ENCODE measurements at regions not wholly inside any gene's neighbourhood (a gene's known extent, or its start where the extent isn't known, plus 50 kb on each side); places are given as distances from the start of the nearest gene placed in this dataset.

GRCh38 chr9:109582386-109582785 is 84.3 kb upstream of the PTPN3 start:
- no peaks in the 10 kb centered on the region for H3K79me2 ChIP-seq (ENCODE audit: insufficient read depth, low read length)
- no peak overlapping the region for H3K4me3 ChIP-seq (ENCODE audit: low read depth in 1 of 2, low read length in 2 of 2)
- H3K27ac ChIP-seq (ENCODE audit: low read length) = no peak overlapping the region
- H2AFZ ChIP-seq (ENCODE audit: low read depth, low read length) = no peak overlapping the region
- TF ChIP-seq EZH2 (IDR thresholded peaks at IDR 0.05; ENCODE audit: borderline replicate concordance, low read depth, low read length, severe bottlenecking) (no peak), CTCF (IDR thresholded peaks at IDR 0.05; ENCODE audit: borderline replicate concordance, extremely low read depth, low read length, poor library complexity, severe bottlenecking) (no peak)
- no peak overlapping the region for H3K4me2 ChIP-seq (ENCODE audit: insufficient read depth, low read length)
- no peaks in the 10 kb centered on the region for H3K4me1 ChIP-seq (ENCODE audit: insufficient read depth, low read length)
- H3K9ac ChIP-seq (ENCODE audit: low read depth, low read length) = no peak overlapping the region
- no peaks in the 10 kb centered on the region for H3K36me3 ChIP-seq (ENCODE audit: insufficient read depth, low read length)
- no peaks in the 10 kb centered on the region for H3K27me3 ChIP-seq (ENCODE audit: insufficient read depth, low read length, poor library complexity)
- ATAC-seq (ENCODE audit: insufficient read depth, low read depth) = no peak
- no peaks in the 10 kb centered on the region for H3K9me3 ChIP-seq (ENCODE audit: insufficient read depth, low read length, severe bottlenecking)
- DNase-seq = no peak
- H4K20me1 ChIP-seq (ENCODE audit: insufficient read depth, low read length) = no peaks in the 10 kb centered on the region

- no peak for DNase-seq
These were observed 86.1 kb upstream of the PTPN3 start for GRCh38 chr9:109584205-109584604.

GRCh38 chr9:109585796-109586195 is 87.7 kb upstream of the PTPN3 start:
- Histone ChIP-seq H2AFZ (ENCODE audit: low read depth, low read length) (no peak overlapping the region), H3K9ac (ENCODE audit: low read depth, low read length) (no peak overlapping the region), H3K4me3 (ENCODE audit: low read depth in 1 of 2, low read length in 2 of 2) (no peak overlapping the region), H3K27ac (ENCODE audit: low read length) (no peak overlapping the region), H3K79me2 (ENCODE audit: insufficient read depth, low read length) (no peaks in the 10 kb centered on the region), H3K36me3 (ENCODE audit: insufficient read depth, low read length) (no peaks in the 10 kb centered on the region), H4K20me1 (ENCODE audit: insufficient read depth, low read length) (no peaks in the 10 kb centered on the region), H3K4me2 (ENCODE audit: insufficient read depth, low read length) (no peak overlapping the region), H3K9me3 (ENCODE audit: insufficient read depth, low read length, severe bottlenecking) (no peaks in the 10 kb centered on the region), H3K4me1 (ENCODE audit: insufficient read depth, low read length) (no peaks in the 10 kb centered on the region), H3K27me3 (ENCODE audit: insufficient read depth, low read length, poor library complexity) (peaks cover 3% of the 10 kb centered on the region)
- ATAC-seq (ENCODE audit: insufficient read depth, low read depth) (no peak), DNase-seq (no peak)
- TF ChIP-seq CTCF (IDR thresholded peaks at IDR 0.05; ENCODE audit: borderline replicate concordance, extremely low read depth, low read length, poor library complexity, severe bottlenecking) (no peak), EZH2 (IDR thresholded peaks at IDR 0.05; ENCODE audit: borderline replicate concordance, low read depth, low read length, severe bottlenecking) (no peak)

More at GRCh38 chr9:109584205-109584604, 86.1 kb upstream of the PTPN3 start:
- Histone ChIP-seq H3K27me3 (ENCODE audit: insufficient read depth, low read length, poor library complexity) (peaks cover 3% of the 10 kb centered on the region), H3K9ac (ENCODE audit: low read depth, low read length) (no peak overlapping the region), H3K36me3 (ENCODE audit: insufficient read depth, low read length) (no peaks in the 10 kb centered on the region), H3K4me2 (ENCODE audit: insufficient read depth, low read length) (no peak overlapping the region), H3K4me3 (ENCODE audit: low read depth in 1 of 2, low read length in 2 of 2) (no peak overlapping the region), H2AFZ (ENCODE audit: low read depth, low read length) (no peak overlapping the region), H3K9me3 (ENCODE audit: insufficient read depth, low read length, severe bottlenecking) (no peaks in the 10 kb centered on the region), H3K79me2 (ENCODE audit: insufficient read depth, low read length) (no peaks in the 10 kb centered on the region), H3K27ac (ENCODE audit: low read length) (no peak overlapping the region), H3K4me1 (ENCODE audit: insufficient read depth, low read length) (no peaks in the 10 kb centered on the region), H4K20me1 (ENCODE audit: insufficient read depth, low read length) (no peaks in the 10 kb centered on the region)
- no peak for TF ChIP-seq CTCF (IDR thresholded peaks at IDR 0.05; ENCODE audit: borderline replicate concordance, extremely low read depth, low read length, poor library complexity, severe bottlenecking)
- no peak for ATAC-seq (ENCODE audit: insufficient read depth, low read depth)

GRCh38 chr9:109586993-109587392 is 88.9 kb upstream of the PTPN3 start:
- Histone ChIP-seq H3K27ac (ENCODE audit: low read length) (no peak overlapping the region), H3K4me2 (ENCODE audit: insufficient read depth, low read length) (no peak overlapping the region), H3K4me1 (ENCODE audit: insufficient read depth, low read length) (no peaks in the 10 kb centered on the region), H3K9me3 (ENCODE audit: insufficient read depth, low read length, severe bottlenecking) (no peaks in the 10 kb centered on the region), H2AFZ (ENCODE audit: low read depth, low read length) (no peak overlapping the region), H3K36me3 (ENCODE audit: insufficient read depth, low read length) (no peaks in the 10 kb centered on the region), H3K79me2 (ENCODE audit: insufficient read depth, low read length) (no peaks in the 10 kb centered on the region), H3K9ac (ENCODE audit: low read depth, low read length) (no peak overlapping the region), H3K27me3 (ENCODE audit: insufficient read depth, low read length, poor library complexity) (peaks cover 3% of the 10 kb centered on the region), H3K4me3 (ENCODE audit: low read depth in 1 of 2, low read length in 2 of 2) (no peak overlapping the region), H4K20me1 (ENCODE audit: insufficient read depth, low read length) (no peaks in the 10 kb centered on the region)
- no peak for DNase-seq
- no peak for TF ChIP-seq CTCF (IDR thresholded peaks at IDR 0.05; ENCODE audit: borderline replicate concordance, extremely low read depth, low read length, poor library complexity, severe bottlenecking)
- no peak for TF ChIP-seq EZH2 (IDR thresholded peaks at IDR 0.05; ENCODE audit: borderline replicate concordance, low read depth, low read length, severe bottlenecking)
- no peak for ATAC-seq (ENCODE audit: insufficient read depth, low read depth)
